ENCODE measurements at regions not wholly inside any gene's neighbourhood (a gene's known extent, or its start where the extent isn't known, plus 50 kb on each side); places are given as distances from the start of the nearest gene placed in this dataset.

- TF ChIP-seq, protein P1, sequence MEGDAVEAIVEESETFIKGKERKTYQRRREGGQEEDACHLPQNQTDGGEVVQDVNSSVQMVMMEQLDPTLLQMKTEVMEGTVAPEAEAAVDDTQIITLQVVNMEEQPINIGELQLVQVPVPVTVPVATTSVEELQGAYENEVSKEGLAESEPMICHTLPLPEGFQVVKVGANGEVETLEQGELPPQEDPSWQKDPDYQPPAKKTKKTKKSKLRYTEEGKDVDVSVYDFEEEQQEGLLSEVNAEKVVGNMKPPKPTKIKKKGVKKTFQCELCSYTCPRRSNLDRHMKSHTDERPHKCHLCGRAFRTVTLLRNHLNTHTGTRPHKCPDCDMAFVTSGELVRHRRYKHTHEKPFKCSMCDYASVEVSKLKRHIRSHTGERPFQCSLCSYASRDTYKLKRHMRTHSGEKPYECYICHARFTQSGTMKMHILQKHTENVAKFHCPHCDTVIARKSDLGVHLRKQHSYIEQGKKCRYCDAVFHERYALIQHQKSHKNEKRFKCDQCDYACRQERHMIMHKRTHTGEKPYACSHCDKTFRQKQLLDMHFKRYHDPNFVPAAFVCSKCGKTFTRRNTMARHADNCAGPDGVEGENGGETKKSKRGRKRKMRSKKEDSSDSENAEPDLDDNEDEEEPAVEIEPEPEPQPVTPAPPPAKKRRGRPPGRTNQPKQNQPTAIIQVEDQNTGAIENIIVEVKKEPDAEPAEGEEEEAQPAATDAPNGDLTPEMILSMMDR (IDR thresholded peaks at IDR 0.05) = no peak
- no peak for TF ChIP-seq POLR2A (IDR thresholded peaks at IDR 0.05)
- H3K27me3 ChIP-seq = no peaks in the 10 kb centered on the region
- H3K9me3 ChIP-seq = no peaks in the 10 kb centered on the region
- H3K4me3 ChIP-seq (replicated peaks in 1 of 3) = no peak overlapping the region
- intact Hi-C loops (cut with DNase I) = no loop called here
- DNase-seq = no peak
- H3K4me1 ChIP-seq = no peaks in the 10 kb centered on the region
- H3K27ac ChIP-seq = no peak overlapping the region
- H3K36me3 ChIP-seq = no peaks in the 10 kb centered on the region
Measured at GRCh38 chr3:154990543-154990942, 89.6 kb upstream of the MME start.

DNA sequence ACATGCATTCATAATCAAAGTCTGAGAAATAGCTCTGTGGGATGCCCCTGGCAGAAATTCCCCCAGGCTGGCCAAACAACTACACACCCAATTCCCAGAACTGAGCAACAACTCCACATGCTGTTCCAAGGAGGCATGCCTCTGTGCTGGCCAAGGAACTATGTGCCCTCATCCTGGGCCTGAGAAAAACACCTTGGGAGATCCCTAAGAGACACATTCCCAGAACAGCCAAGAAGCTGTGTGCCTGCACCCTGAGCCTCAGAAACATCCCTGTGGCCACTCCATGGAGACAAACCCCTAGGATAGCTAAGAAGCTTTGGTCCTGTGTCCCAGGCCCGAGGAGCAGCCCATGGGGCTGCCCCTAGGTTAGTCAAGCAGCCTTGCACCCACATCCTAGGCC lies 92.3 kb upstream of the MME start:
- intact Hi-C loops (cut with DNase I) = no loop called here
- Histone ChIP-seq H3K27ac (no peak overlapping the region), H3K4me1 (no peaks in the 10 kb centered on the region), H3K27me3 (no peaks in the 10 kb centered on the region), H3K4me3 (replicated peaks in 1 of 3) (no peak overlapping the region), H3K36me3 (no peaks in the 10 kb centered on the region), H3K9me3 (no peaks in the 10 kb centered on the region)
- DNase-seq = no peak
- 44 to 63% methylated on average over 1 of the region's 1 CpG for WGBS, 2 donors
- TF ChIP-seq, protein P1 (IDR thresholded peaks at IDR 0.05) = no peak

GRCh38 chr3:154981664-154982063 lies 98.5 kb upstream of the MME start:
- TF ChIP-seq, protein P1 (IDR thresholded peaks at IDR 0.05) = no peak
- TF ChIP-seq POLR2A (IDR thresholded peaks at IDR 0.05) = no peak
- intact Hi-C loops (cut with DNase I) = no loop called here
- no peak overlapping the region for H3K4me3 ChIP-seq (replicated peaks in 1 of 3)
- WGBS, 2 donors = 82 to 85% methylated on average over 1 of the region's 1 CpG
- no peak for DNase-seq
- no peaks in the 10 kb centered on the region for H3K4me1 ChIP-seq
- no peak overlapping the region for H3K27ac ChIP-seq
- H3K9me3 ChIP-seq = no peaks in the 10 kb centered on the region
- no peaks in the 10 kb centered on the region for H3K36me3 ChIP-seq
- H3K27me3 ChIP-seq = no peaks in the 10 kb centered on the region

DNA sequence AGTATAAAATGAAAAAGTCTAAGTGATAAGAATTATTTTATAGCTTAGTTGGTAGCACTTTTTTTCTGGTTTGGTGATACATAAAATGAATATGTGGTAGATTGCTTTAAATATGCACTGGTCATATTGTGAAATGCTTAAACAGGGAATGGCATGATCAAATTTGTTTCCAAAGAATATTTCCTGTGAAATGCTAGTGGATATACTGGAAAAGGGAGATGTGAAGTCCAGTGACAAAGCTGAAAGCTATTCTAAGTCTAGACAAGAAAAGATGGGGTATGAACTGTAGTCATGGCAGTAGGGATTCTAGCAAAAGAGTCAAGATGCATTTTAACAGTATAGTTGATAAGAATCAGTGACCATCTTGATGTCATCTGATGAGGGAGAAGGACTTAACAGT lies 98.9 kb upstream of the MME start:
- Histone ChIP-seq H3K4me3 (replicated peaks in 1 of 3) (no peak overlapping the region), H3K36me3 (no peaks in the 10 kb centered on the region), H3K4me1 (no peaks in the 10 kb centered on the region), H3K27ac (no peak overlapping the region), H3K27me3 (no peaks in the 10 kb centered on the region), H3K9me3 (no peaks in the 10 kb centered on the region)
- intact Hi-C loops (cut with DNase I) = no loop called here
- TF ChIP-seq, protein P1 (IDR thresholded peaks at IDR 0.05) = no peak
- TF ChIP-seq POLR2A (IDR thresholded peaks at IDR 0.05) = no peak
- no peak for DNase-seq

- intact Hi-C loops (cut with DNase I) = no loop called here
- TF ChIP-seq, protein P1 (IDR thresholded peaks at IDR 0.05) = no peak
- no peak for TF ChIP-seq POLR2A (IDR thresholded peaks at IDR 0.05)
- no peaks in the 10 kb centered on the region for H3K4me1 ChIP-seq
- no peak for DNase-seq
- H3K27ac ChIP-seq = no peak overlapping the region
- H3K36me3 ChIP-seq = no peaks in the 10 kb centered on the region
- WGBS, 2 donors = 86 to 89% methylated on average over 5 of the region's 5 CpGs
- H3K4me3 ChIP-seq (replicated peaks in 1 of 3) = no peak overlapping the region
- no peaks in the 10 kb centered on the region for H3K27me3 ChIP-seq
- no peaks in the 10 kb centered on the region for H3K9me3 ChIP-seq
Measured at GRCh38 chr3:154979331-154979730, 100.8 kb upstream of the MME start.

Data from thyroid gland (tissue), 4 donors.